ENCODE measurements at regions not wholly inside any gene's neighbourhood (a gene's known extent, or its start where the extent isn't known, plus 50 kb on each side); places are given as distances from the start of the nearest gene placed in this dataset.

DNA sequence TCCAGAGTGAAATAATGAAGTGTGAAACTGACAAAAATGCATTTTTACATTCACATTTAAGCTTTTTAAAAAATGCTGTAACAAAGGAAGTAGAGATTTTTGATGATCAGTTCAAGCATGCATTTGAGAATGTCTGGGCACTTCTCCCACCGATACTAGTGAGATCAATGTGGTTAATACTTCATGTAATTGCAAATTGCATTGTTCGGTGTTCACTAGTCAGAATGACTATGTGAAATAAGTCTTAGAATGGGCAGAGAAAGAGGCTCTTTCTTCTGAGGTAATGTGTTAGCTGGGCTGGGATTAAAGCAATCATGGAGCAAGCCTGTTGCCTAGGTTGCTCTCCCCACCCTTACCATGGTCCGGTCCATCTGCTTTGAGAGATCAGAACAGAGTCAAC, 587.0 kb upstream of the GRM7 start:
- no peak for TF ChIP-seq GATA2 (IDR thresholded peaks at IDR 0.05; ENCODE audit: low read depth, low read length)
- no peak for TF ChIP-seq GATA3 (IDR thresholded peaks at IDR 0.05; ENCODE audit: low read depth, low read length)
